Mucosa of descending colon (tissue), 3 donors: ENCODE measurements at regions not wholly inside any gene's neighbourhood (a gene's known extent, or its start where the extent isn't known, plus 50 kb on each side); places are given as distances from the start of the nearest gene placed in this dataset.

Source experiments
- ATAC-seq: fragments of 200-7000 bp; cut with Tn5 transposase; one replicate; pipeline ENCODE4 v1.9.1; 2020; ENCODE audit warnings: mild to moderate bottlenecking, moderate library complexity
- DNase-seq, 3 donors: peaks; one replicate each; pipeline ENCODE4 v3.0.0-alpha.2; 2020
- H3K36me3 ChIP-seq: fragments of 200-600 bp; one replicate; pipeline ENCODE4 v1.8.0; 2021; ENCODE audit warnings: low read depth, mild to moderate bottlenecking
- H3K4me1 ChIP-seq: fragments of 200-600 bp; one replicate; pipeline ENCODE4 v1.8.0; 2021; ENCODE audit warnings: low read depth, mild to moderate bottlenecking
- H3K4me3 ChIP-seq: fragments of 200-600 bp; one replicate; pipeline ENCODE4 v1.8.0; 2021; ENCODE audit warnings: mild to moderate bottlenecking
- H3K9me3 ChIP-seq: fragments of 200-600 bp; one replicate; pipeline ENCODE4 v1.8.0; 2021; ENCODE audit warnings: mild to moderate bottlenecking
- CTCF ChIP-seq: fragments of 200-600 bp; IDR thresholded peaks from one replicate; pipeline ENCODE4 v1.8.0; 2022; ENCODE audit warnings: antibody characterized with exemption, mild to moderate bottlenecking
- intact Hi-C, 2 donors: fragments of 100-400 bp; cut with DNase I in 1 of 2; cut with micrococcal nuclease in 1 of 2; formaldehyde crosslinking; loops; one replicate each; pipeline versions ENCODE4 v1.11.0 to v1.11.1; 2022; cut with DNase I, micrococcal nuclease
- donor health status: DM: no; HTN: no; CAD: no; lungs with moderate emphysema.
- donor health status: DM: no; HTN: no; CAD: no.
- donor health status: DM: no; HTN: yes; CAD: no.

DNA sequence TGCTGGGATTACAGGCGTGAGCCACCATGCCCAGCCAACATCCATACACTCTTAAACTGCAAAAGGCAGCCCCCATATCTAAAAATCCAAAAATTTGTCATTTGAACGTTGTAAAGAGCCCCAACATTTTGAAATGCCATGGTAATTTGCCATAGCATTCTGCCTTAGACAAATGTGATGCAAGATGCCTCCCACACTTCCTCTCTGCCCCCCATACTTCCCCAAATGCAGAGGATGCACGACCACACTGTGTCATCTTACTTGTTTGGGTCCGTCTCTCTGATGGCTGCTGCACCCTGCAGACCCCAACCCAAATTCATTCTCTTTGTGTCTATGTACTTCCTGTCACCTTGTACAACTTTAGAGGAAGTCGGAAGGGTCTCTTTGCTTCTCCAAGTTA, 1125.6 kb upstream of the AUTS2 start:
- no peak for DNase-seq
- no peak for ATAC-seq
- intact Hi-C loops, result no loop called here

DNA sequence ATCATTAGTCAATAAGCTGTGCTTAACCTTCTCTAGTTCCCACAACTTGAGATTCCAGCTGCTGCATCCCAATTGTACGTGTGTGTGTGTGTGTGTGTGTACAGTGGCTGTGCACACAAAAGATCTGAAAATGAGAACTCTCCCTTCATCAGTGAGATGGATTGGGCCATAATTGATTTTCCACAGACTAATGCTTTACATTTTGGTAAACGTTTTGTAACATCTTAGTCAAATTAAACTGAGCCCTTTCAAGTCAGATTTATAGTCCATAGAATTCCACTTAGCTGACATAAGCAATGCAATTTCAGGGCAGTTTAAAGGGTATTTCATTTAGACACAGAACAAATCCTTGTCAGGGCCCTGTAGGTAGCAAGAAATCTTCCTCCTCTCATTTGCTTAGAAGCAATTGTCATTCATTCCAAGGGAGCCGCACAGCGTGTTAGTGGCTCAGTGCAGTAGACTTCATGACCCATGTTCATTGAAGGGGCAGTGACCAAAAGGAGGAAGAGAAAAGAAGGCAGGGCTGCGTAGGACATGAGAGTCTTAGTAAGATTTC, 1123.5 kb upstream of the AUTS2 start:
- H3K36me3 ChIP-seq, result no peaks in the 10 kb centered on the region
- intact Hi-C loops, result no loop called here
- no peaks in the 10 kb centered on the region for H3K4me1 ChIP-seq
- TF ChIP-seq CTCF, result no peak
- no peak for ATAC-seq
- no peak overlapping the region for H3K4me3 ChIP-seq
- no peak for DNase-seq
- H3K9me3 ChIP-seq, result peaks cover 59% of the 10 kb centered on the region

More for the DNA sequence above, 1125.6 kb upstream of the AUTS2 start:
- H3K9me3 ChIP-seq, result peaks cover 42% of the 10 kb centered on the region
- H3K36me3 ChIP-seq, result no peaks in the 10 kb centered on the region
- no peak overlapping the region for H3K4me3 ChIP-seq
- no peak for TF ChIP-seq CTCF
- no peaks in the 10 kb centered on the region for H3K4me1 ChIP-seq

DNA sequence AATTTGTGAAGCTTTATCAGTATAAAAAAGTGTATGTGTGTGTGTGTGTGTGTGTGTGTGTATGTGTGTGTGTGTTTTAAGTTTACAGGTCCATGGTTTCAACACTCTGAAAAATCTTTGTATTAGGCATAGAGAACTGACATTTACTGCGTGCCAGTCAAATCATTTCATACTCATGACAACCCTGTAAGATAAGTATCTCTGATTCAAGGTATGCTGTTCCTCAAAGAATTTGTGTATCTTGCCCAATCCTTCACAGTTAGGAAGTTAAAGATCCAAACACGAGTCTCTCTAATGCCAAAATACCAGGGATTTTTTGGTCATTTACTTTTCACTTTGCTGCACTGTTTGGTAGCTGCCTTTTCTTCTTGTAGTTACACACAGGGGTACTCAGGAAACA, 1121.3 kb upstream of the AUTS2 start:
- DNase-seq (no peak), ATAC-seq (no peak)
- intact Hi-C loops, result no loop called here
- Histone ChIP-seq H3K36me3 (no peaks in the 10 kb centered on the region), H3K4me1 (no peaks in the 10 kb centered on the region), H3K4me3 (no peak overlapping the region), H3K9me3 (peaks cover 43% of the 10 kb centered on the region)
- TF ChIP-seq CTCF, result no peak

GRCh38 chr7:68478326-68478725, 1119.9 kb upstream of the AUTS2 start:
- intact Hi-C loops, result no loop called here
- ATAC-seq, result no peak
- Histone ChIP-seq H3K9me3 (peaks cover 46% of the 10 kb centered on the region), H3K4me1 (no peaks in the 10 kb centered on the region), H3K36me3 (no peaks in the 10 kb centered on the region), H3K4me3 (no peak overlapping the region)
- no peak for TF ChIP-seq CTCF
- DNase-seq, result no peak

DNA sequence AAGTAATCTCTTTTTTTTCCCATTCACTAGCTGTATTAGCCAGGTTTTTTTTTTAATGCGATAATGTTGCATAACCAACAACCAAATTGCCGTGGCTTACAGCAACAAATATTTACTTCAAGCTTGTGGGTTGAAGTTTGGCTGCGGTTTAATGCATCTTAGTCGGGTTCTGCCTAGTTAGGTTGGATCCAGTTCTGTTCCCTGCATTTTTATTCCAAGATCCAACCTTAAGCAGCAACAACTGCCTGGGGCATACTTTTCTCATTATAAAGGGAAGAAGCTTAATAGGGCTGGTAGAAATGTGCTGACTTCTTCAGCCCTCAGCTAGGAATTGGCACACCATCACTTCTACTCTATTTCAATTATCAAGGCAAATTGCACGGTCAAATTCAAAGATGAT, 1115.5 kb upstream of the AUTS2 start:
- Histone ChIP-seq H3K36me3 (no peaks in the 10 kb centered on the region), H3K4me1 (no peaks in the 10 kb centered on the region), H3K9me3 (peaks cover 49% of the 10 kb centered on the region), H3K4me3 (no peak overlapping the region)
- ATAC-seq (no peak), DNase-seq (no peak)
- TF ChIP-seq CTCF, result no peak
- intact Hi-C loops, result no loop called here

GRCh38 chr7:68484731-68485130, 1113.5 kb upstream of the AUTS2 start:
- DNase-seq (no peak), ATAC-seq (no peak)
- intact Hi-C loops, result no loop called here
- no peak for TF ChIP-seq CTCF
- Histone ChIP-seq H3K4me3 (no peak overlapping the region), H3K4me1 (no peaks in the 10 kb centered on the region), H3K36me3 (no peaks in the 10 kb centered on the region), H3K9me3 (peaks cover 33% of the 10 kb centered on the region)
